CD14-positive monocyte (primary cell): ENCODE measurements at regions not wholly inside any gene's neighbourhood (a gene's known extent, or its start where the extent isn't known, plus 50 kb on each side); places are given as distances from the start of the nearest gene placed in this dataset.

ENCODE experiments used
- DNase-seq, 3 donors: peaks; one replicate each; pipeline ENCODE4 v3.0.0-alpha.2; 2011 to 2022
- H2AFZ ChIP-seq: 2 replicates; pipeline ENCODE4 v1.6.0; 2012; ENCODE audit warnings: mild to moderate bottlenecking, low read depth, low read length, inconsistent platforms; ENCODE audit not compliant: insufficient read depth, poor library complexity, severe bottlenecking
- H3K27ac ChIP-seq, 2 donors: 1 replicate in 1 of 2; 2 replicates in 1 of 2; pipeline ENCODE4 v1.5.1; 2012 to 2013; ENCODE audit warnings: low read length in 2 of 2, control low read depth in 1 of 2, inconsistent platforms in 1 of 2, low read depth in 1 of 2, mild to moderate bottlenecking in 1 of 2
- H3K27me3 ChIP-seq, 2 donors: one replicate each; pipeline versions ENCODE4 v1.6.0 to v1.6.1; 2011 to 2013; ENCODE audit warnings: low read length in 2 of 2; ENCODE audit not compliant: control insufficient read depth in 2 of 2, insufficient read depth in 2 of 2
- H3K36me3 ChIP-seq, 2 donors: replicated peaks in 1 of 2; 1 replicate in 1 of 2; 2 replicates in 1 of 2; pipeline versions ENCODE4 v1.5.1 to v1.6.1; 2012 to 2013; ENCODE audit warnings: low read length in 2 of 2, control low read depth in 1 of 2, inconsistent platforms in 1 of 2, mild to moderate bottlenecking in 1 of 2; ENCODE audit not compliant: insufficient read depth in 2 of 2, control insufficient read depth in 1 of 2
- H3K4me1 ChIP-seq, 2 donors: 1 replicate in 1 of 2; 2 replicates in 1 of 2; pipeline versions ENCODE4 v1.5.1 to v1.6.1; 2012 to 2013; ENCODE audit warnings: low read length in 2 of 2, control low read depth in 1 of 2, inconsistent platforms in 1 of 2, mild to moderate bottlenecking in 1 of 2, moderate library complexity in 1 of 2; ENCODE audit not compliant: insufficient read depth in 2 of 2, control insufficient read depth in 1 of 2
- H3K4me2 ChIP-seq: replicated peaks from 2 replicates; pipeline ENCODE3; 2012; ENCODE audit warnings: low read length, moderate library complexity, mild to moderate bottlenecking; ENCODE audit not compliant: poor library complexity, severe bottlenecking; ENCODE audit errors: extremely low read depth
- H3K4me3 ChIP-seq, 3 experiments: fragments of 200-600 bp in 1 of 3; sonication (generic) in 1 of 3; replicated peaks in 1 of 3; 1 replicate in 2 of 3; 2 replicates in 1 of 3; pipeline ENCODE4 v1.5.1; 2011 to 2013; ENCODE audit warnings: low read length in 3 of 3, mild to moderate bottlenecking in 3 of 3, control low read depth in 2 of 3, low read depth in 2 of 3, inconsistent platforms in 1 of 3, moderate library complexity in 1 of 3
- H3K79me2 ChIP-seq: 2 replicates; pipeline ENCODE4 v1.6.0; 2012; ENCODE audit warnings: mild to moderate bottlenecking, control low read depth, inconsistent platforms, low read length, moderate library complexity; ENCODE audit not compliant: insufficient read depth
- H3K9ac ChIP-seq: 2 replicates; pipeline ENCODE4 v1.6.0; 2017; ENCODE audit warnings: low read length, mild to moderate bottlenecking; ENCODE audit not compliant: insufficient read depth, poor library complexity, severe bottlenecking
- H3K9me3 ChIP-seq, 2 donors: replicated peaks in 1 of 2; 1 replicate in 1 of 2; 2 replicates in 1 of 2; pipeline versions ENCODE4 v1.5.1 to v1.6.1; 2012 to 2013; ENCODE audit warnings: low read length in 2 of 2, control low read depth in 1 of 2; ENCODE audit not compliant: control insufficient read depth in 1 of 2, insufficient read depth in 1 of 2
- H4K20me1 ChIP-seq: 2 replicates; pipeline ENCODE4 v1.6.0; 2012; ENCODE audit warnings: mild to moderate bottlenecking, low read length, control low read depth, moderate library complexity; ENCODE audit not compliant: insufficient read depth
- H3K27ac Mint-ChIP-seq, 7 donors: one replicate each; pipeline ENCODE4 v1.8.0; 2020; ENCODE audit warnings: mild to moderate bottlenecking in 7 of 7, mixed read lengths in 7 of 7, moderate library complexity in 6 of 7, inconsistent platforms in 2 of 7
- H3K27me3 Mint-ChIP-seq, 3 donors: one replicate each; pipeline ENCODE4 v1.8.0; 2021 to 2022; ENCODE audit warnings: low read depth in 3 of 3, mild to moderate bottlenecking in 3 of 3, mixed read lengths in 3 of 3, moderate library complexity in 3 of 3, inconsistent platforms in 1 of 3
- H3K36me3 Mint-ChIP-seq, 2 donors: one replicate each; pipeline ENCODE4 v1.8.0; 2020; ENCODE audit warnings: mixed read lengths in 2 of 2, inconsistent platforms in 1 of 2, mild to moderate bottlenecking in 1 of 2
- H3K4me1 Mint-ChIP-seq: one replicate; pipeline ENCODE4 v1.8.0; 2020; ENCODE audit warnings: mild to moderate bottlenecking, mixed read lengths
- H3K4me3 Mint-ChIP-seq, 2 donors: one replicate each; pipeline ENCODE4 v1.8.0; 2020; ENCODE audit warnings: mild to moderate bottlenecking in 2 of 2, mixed read lengths in 2 of 2, moderate library complexity in 1 of 2
- H3K9me3 Mint-ChIP-seq, 7 donors: one replicate each; pipeline ENCODE4 v1.8.0; 2020 to 2022; ENCODE audit warnings: mixed read lengths in 7 of 7, mild to moderate bottlenecking in 6 of 7, moderate library complexity in 6 of 7, inconsistent platforms in 2 of 7
- WGBS: methylation state at CpG from one replicate; pipeline ENCODE4 v1.1.5; 2013; ENCODE audit warnings: missing lambda C conversion rate; ENCODE audit not compliant: insufficient coverage; 5-methylcytosine and 5-hydroxymethylcytosine counted together
- intact Hi-C, 2 donors: fragments of 100-400 bp; cut with micrococcal nuclease; formaldehyde crosslinking; loops; one replicate each; pipeline versions ENCODE4 v1.15.0 to v1.15.1; 2023
- TF ChIP-seq, protein P1 (sequence below): fragments of 200-600 bp; IDR thresholded peaks from one replicate; pipeline ENCODE4 v1.8.0; 2022; ENCODE audit warnings: antibody characterized with exemption, mild to moderate bottlenecking

DNA sequence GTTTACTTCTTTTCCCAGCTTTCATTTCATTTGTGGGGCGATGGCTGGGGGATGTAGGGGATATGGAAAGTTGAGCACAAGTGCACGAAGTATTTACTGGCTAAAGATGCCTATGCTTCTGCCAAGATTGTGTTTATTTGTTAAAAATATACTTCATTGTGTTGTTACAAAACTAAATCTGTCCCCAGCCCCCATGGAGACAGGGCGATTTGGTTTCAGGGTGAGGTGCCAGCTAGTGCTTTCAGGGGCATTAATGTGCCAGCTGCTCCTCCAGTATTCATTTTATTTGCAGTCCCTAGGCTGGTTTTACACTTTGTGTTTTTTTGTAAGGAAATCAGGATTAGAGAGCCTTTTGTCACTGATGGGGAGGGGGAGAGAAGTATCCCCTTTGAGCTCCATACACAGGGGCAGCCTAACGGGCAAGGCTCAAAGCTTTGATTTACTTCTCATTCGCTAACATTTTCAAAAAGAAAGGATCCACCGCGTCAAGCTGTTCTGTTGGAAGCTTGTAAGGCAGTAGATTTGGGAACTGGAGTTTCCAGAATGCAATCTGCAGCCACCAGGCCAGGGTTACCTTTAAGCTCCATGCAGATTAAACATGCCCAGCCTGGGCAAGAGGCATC is 198.7 kb upstream of the PLEKHG7 start:
- H3K36me3 Mint-ChIP-seq = peaks cover 0 to 2% of the 10 kb centered on the region in 2 donors
- Histone ChIP-seq H4K20me1 (no peaks in the 10 kb centered on the region), H3K79me2 (no peaks in the 10 kb centered on the region), H3K9ac (peak overlapping the region; percentile 32), H3K27ac (peak overlapping the region; percentile 93 to 99), H3K4me1 (peaks cover 43 to 52% of the 10 kb centered on the region in 2 donors), H3K36me3 (no peaks in the 10 kb centered on the region), H3K9me3 (no peaks in the 10 kb centered on the region), H3K27me3 (no peaks in the 10 kb centered on the region), H3K4me2 (no peak overlapping the region), H3K4me3 (no peak overlapping the region), H2AFZ (no peak overlapping the region)
- H3K27ac Mint-ChIP-seq = peak overlapping the region; percentile 86 to 100 (median 99)
- intact Hi-C loops = loop anchor here (5.0 to 10.0 kb wide), 8 partner anchors 33 to 1341 kb away; no protein-coding TSS in a partner anchor
- H3K4me3 Mint-ChIP-seq = no peak overlapping the region
- peaks cover 0 to 3% (median 0%) of the 10 kb centered on the region in 3 donors for H3K27me3 Mint-ChIP-seq
- no CpG with 5 or more reads among the region's 7 CpGs for WGBS
- H3K4me1 Mint-ChIP-seq = peaks cover 49% of the 10 kb centered on the region
- DNase-seq = peak in 1 of 3 donors; percentile 10
- H3K9me3 Mint-ChIP-seq = peaks cover 0 to 3% (median 0%) of the 10 kb centered on the region in 7 donors
- TF ChIP-seq, protein P1, sequence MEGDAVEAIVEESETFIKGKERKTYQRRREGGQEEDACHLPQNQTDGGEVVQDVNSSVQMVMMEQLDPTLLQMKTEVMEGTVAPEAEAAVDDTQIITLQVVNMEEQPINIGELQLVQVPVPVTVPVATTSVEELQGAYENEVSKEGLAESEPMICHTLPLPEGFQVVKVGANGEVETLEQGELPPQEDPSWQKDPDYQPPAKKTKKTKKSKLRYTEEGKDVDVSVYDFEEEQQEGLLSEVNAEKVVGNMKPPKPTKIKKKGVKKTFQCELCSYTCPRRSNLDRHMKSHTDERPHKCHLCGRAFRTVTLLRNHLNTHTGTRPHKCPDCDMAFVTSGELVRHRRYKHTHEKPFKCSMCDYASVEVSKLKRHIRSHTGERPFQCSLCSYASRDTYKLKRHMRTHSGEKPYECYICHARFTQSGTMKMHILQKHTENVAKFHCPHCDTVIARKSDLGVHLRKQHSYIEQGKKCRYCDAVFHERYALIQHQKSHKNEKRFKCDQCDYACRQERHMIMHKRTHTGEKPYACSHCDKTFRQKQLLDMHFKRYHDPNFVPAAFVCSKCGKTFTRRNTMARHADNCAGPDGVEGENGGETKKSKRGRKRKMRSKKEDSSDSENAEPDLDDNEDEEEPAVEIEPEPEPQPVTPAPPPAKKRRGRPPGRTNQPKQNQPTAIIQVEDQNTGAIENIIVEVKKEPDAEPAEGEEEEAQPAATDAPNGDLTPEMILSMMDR = no peak

DNA sequence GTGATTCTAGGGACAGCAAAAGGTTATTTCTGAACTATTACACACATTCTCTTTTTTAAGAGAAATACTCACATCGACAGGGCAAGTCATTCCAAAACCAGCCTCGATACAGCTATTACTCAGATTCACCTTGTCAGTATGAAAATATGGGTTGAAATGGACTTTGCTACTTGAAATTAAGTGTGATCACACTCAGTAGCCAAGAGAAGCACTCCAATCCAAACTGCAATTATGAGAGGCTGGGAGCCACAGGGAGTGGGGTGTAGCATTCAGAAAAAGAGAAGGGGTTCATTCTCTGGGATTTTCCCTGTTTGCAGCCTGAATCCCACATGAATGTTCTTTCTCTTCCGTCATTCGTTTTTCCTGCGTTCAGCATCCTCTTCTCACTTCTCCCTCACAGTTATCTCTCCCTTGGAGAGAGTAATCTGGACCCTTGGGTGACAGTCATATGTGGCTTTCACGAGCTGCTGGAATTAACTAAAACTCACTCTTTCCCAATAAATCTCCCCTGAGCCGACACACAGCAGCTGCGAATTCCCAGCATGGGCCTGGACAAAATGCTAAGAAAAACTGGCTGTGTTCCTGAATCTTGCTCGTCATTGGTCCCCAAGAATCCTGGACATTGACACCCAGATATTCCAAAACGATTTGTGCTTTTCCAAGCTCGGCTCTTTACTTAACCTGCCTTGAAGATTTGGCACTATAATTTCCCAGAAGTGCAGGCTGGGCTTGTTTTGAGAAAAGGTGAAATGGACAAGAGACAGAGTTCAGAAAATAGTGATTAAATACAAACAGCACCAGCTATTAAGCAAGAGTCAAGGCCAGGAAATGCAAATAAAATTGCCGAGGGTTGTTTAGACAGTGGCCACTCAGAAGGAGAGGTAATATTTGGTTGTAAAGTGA is 199.5 kb upstream of the PLEKHG7 start:
- Histone ChIP-seq H3K4me3 (no peak overlapping the region), H3K9ac (peak overlapping the region; percentile 16), H3K27me3 (no peaks in the 10 kb centered on the region), H3K4me2 (no peak overlapping the region), H3K9me3 (no peaks in the 10 kb centered on the region), H4K20me1 (no peaks in the 10 kb centered on the region), H3K27ac (peak overlapping the region in 1 of 2 donors; percentile 99), H3K36me3 (no peaks in the 10 kb centered on the region), H2AFZ (no peak overlapping the region), H3K4me1 (peaks cover 43 to 52% of the 10 kb centered on the region in 2 donors), H3K79me2 (no peaks in the 10 kb centered on the region)
- H3K36me3 Mint-ChIP-seq = peaks cover 0 to 2% of the 10 kb centered on the region in 2 donors
- TF ChIP-seq, protein P1 = no peak
- H3K27ac Mint-ChIP-seq = peak overlapping the region; percentile 88 to 100 (median 99)
- intact Hi-C loops = loop anchor here (5.0 to 10.0 kb wide), 8 partner anchors 34 to 1342 kb away; no protein-coding TSS in a partner anchor
- peaks cover 0 to 2% (median 0%) of the 10 kb centered on the region in 7 donors for H3K9me3 Mint-ChIP-seq
- no peak overlapping the region for H3K4me3 Mint-ChIP-seq
- WGBS = 80% methylated on average over 5 of the region's 12 CpGs
- no peak for DNase-seq
- peaks cover 49% of the 10 kb centered on the region for H3K4me1 Mint-ChIP-seq
- H3K27me3 Mint-ChIP-seq = peaks cover 0 to 1% (median 0%) of the 10 kb centered on the region in 3 donors
